ENCODE measurements at regions not wholly inside any gene's neighbourhood (a gene's known extent, or its start where the extent isn't known, plus 50 kb on each side); places are given as distances from the start of the nearest gene placed in this dataset.

DNA sequence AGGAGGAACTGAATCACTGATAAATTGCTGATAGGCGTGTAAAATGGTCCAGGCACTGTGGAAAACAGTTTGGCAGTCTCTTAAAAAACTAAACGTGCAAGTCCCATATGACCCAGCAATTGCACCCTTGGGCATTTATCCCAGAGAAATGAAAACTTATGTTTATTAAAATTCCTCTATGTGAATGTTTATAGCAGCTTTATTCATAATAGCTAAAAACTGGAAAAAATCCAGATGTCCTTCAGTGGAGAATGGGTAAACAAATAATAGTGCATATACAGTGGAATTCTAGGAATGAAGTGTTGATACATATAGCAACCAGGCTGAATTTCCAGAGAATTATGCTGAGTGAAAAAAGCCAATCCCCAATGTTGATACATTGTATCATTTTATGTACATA is 482.2 kb upstream of the PDZRN3 start:
- no TSS peak for BruUV-seq (replicated peaks)
- Histone ChIP-seq H3K27ac (ENCODE audit: low read depth, low read length, poor library complexity, severe bottlenecking) (no peak overlapping the region), H3K9me3 (ENCODE audit: low read depth, low read length, poor library complexity, severe bottlenecking) (no peaks in the 10 kb centered on the region), H3K4me3 (ENCODE audit: low read depth, low read length, poor library complexity, severe bottlenecking) (no peak overlapping the region), H3K36me3 (ENCODE audit: insufficient read depth, low read length, poor library complexity, severe bottlenecking) (no peaks in the 10 kb centered on the region), H3K4me1 (ENCODE audit: insufficient read depth, low read length, poor library complexity, severe bottlenecking) (no peaks in the 10 kb centered on the region), H3K27me3 (replicated peaks; ENCODE audit: insufficient read depth, low read depth, low read length, poor library complexity) (no peaks in the 10 kb centered on the region)
- intact Hi-C loops (cut with micrococcal nuclease; ENCODE audit: unreplicated experiment) = no loop called here
- peak; percentile 0 for DNase-seq (ENCODE audit: low spot score)
- POLR2A ChIA-PET (ENCODE audit: low non-redundant PET) = no interaction called here
- CTCF ChIA-PET = no interaction called here
- TF ChIP-seq EZH2 (IDR thresholded peaks at IDR 0.05; ENCODE audit: borderline replicate concordance, low read depth, low read length, poor library complexity, severe bottlenecking) = no peak
- TF ChIP-seq, protein P1, sequence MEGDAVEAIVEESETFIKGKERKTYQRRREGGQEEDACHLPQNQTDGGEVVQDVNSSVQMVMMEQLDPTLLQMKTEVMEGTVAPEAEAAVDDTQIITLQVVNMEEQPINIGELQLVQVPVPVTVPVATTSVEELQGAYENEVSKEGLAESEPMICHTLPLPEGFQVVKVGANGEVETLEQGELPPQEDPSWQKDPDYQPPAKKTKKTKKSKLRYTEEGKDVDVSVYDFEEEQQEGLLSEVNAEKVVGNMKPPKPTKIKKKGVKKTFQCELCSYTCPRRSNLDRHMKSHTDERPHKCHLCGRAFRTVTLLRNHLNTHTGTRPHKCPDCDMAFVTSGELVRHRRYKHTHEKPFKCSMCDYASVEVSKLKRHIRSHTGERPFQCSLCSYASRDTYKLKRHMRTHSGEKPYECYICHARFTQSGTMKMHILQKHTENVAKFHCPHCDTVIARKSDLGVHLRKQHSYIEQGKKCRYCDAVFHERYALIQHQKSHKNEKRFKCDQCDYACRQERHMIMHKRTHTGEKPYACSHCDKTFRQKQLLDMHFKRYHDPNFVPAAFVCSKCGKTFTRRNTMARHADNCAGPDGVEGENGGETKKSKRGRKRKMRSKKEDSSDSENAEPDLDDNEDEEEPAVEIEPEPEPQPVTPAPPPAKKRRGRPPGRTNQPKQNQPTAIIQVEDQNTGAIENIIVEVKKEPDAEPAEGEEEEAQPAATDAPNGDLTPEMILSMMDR (conservative IDR thresholded peaks at IDR 0.05; ENCODE audit: low read depth, low read length) = no peak

DNA sequence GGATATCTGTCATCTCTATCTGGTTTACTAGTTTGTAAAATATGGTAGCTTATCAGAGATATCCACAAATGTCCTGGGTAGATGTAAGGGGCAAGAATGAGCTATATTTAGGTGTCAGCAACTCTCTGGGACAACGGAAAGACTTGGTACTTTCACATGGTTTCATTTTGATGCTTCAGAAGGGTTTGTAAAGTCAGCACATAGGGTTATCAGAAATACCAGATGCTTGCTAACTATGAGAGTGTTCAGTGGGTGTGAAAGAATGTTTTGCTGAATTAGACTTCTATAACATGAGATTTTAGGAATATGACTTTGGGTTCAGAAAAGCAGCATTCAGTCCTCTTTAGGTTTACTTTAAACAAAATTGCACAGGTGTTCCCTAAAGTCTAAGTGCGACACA is 466.5 kb upstream of the PDZRN3 start:
- Histone ChIP-seq H3K27ac (ENCODE audit: low read depth, low read length, poor library complexity, severe bottlenecking) (no peak overlapping the region), H3K36me3 (ENCODE audit: insufficient read depth, low read length, poor library complexity, severe bottlenecking) (no peaks in the 10 kb centered on the region), H3K4me1 (ENCODE audit: insufficient read depth, low read length, poor library complexity, severe bottlenecking) (no peaks in the 10 kb centered on the region), H3K27me3 (replicated peaks; ENCODE audit: insufficient read depth, low read depth, low read length, poor library complexity) (no peaks in the 10 kb centered on the region), H3K4me3 (ENCODE audit: low read depth, low read length, poor library complexity, severe bottlenecking) (no peak overlapping the region), H3K9me3 (ENCODE audit: low read depth, low read length, poor library complexity, severe bottlenecking) (no peaks in the 10 kb centered on the region)
- TF ChIP-seq, protein P1 (conservative IDR thresholded peaks at IDR 0.05; ENCODE audit: low read depth, low read length) = no peak
- POLR2A ChIA-PET (ENCODE audit: low non-redundant PET) = no interaction called here
- CTCF ChIA-PET = no interaction called here
- DNase-seq (ENCODE audit: low spot score) = no peak
- no TSS peak for BruUV-seq (replicated peaks)
- intact Hi-C loops (cut with micrococcal nuclease; ENCODE audit: unreplicated experiment) = no loop called here

DNA sequence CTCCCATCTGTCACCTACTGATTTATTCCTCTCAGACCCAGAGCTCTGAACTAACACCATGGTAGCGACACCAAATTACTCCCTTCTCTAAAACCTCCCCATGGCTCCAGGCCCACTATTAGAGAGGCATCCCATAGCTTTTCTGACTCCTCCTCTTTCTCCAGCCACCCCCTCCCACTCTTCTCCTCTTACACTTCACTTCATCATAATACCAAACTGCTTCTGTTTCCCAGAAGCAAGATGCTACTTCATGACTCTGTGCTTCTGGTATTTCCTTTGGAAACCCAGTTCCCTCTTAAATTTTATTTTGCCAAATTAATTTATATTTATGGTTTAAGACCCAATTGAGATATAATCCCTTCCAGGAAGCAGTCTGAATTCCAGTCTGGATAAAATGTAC is 465.1 kb upstream of the PDZRN3 start:
- no peaks in the 10 kb centered on the region for H3K36me3 ChIP-seq (ENCODE audit: insufficient read depth, low read length, poor library complexity, severe bottlenecking)
- intact Hi-C loops (cut with micrococcal nuclease; ENCODE audit: unreplicated experiment) = no loop called here
- POLR2A ChIA-PET (ENCODE audit: low non-redundant PET) = no interaction called here
- no peaks in the 10 kb centered on the region for H3K27me3 ChIP-seq (replicated peaks; ENCODE audit: insufficient read depth, low read depth, low read length, poor library complexity)
- H3K27ac ChIP-seq (ENCODE audit: low read depth, low read length, poor library complexity, severe bottlenecking) = no peak overlapping the region
- DNase-seq (ENCODE audit: low spot score) = peak; percentile 9
- no peak for TF ChIP-seq EZH2 (IDR thresholded peaks at IDR 0.05; ENCODE audit: borderline replicate concordance, low read depth, low read length, poor library complexity, severe bottlenecking)
- TF ChIP-seq, protein P1 (conservative IDR thresholded peaks at IDR 0.05; ENCODE audit: low read depth, low read length) = no peak
- H3K4me3 ChIP-seq (ENCODE audit: low read depth, low read length, poor library complexity, severe bottlenecking) = no peak overlapping the region
- H3K9me3 ChIP-seq (ENCODE audit: low read depth, low read length, poor library complexity, severe bottlenecking) = no peaks in the 10 kb centered on the region
- no TSS peak for BruUV-seq (replicated peaks)
- H3K4me1 ChIP-seq (ENCODE audit: insufficient read depth, low read length, poor library complexity, severe bottlenecking) = no peaks in the 10 kb centered on the region
- CTCF ChIA-PET = no interaction called here
